Stimulated activated CD8-positive, alpha-beta memory T cell treated with anti-CD3 and anti-CD28 coated beads, Interleukin-12 subunit alpha, Interleukin-12 subunit beta, amount 100 ng/mL, for 24 hours (primary cell): ENCODE measurements at regions not wholly inside any gene's neighbourhood (a gene's known extent, or its start where the extent isn't known, plus 50 kb on each side); places are given as distances from the start of the nearest gene placed in this dataset.
A peak's percentile ranks its signal among the peaks of the same experiment; 100 is the strongest.
"Not testable (repeated sequence)": the region's sequence is repeated elsewhere in the genome, so short reads cannot be mapped to it uniquely, and the experiment has no call there.

Experiments
- DNase-seq: peaks from one replicate; pipeline ENCODE4 v3.0.0-alpha.2; 2020; ENCODE audit errors: extremely low read depth

DNA sequence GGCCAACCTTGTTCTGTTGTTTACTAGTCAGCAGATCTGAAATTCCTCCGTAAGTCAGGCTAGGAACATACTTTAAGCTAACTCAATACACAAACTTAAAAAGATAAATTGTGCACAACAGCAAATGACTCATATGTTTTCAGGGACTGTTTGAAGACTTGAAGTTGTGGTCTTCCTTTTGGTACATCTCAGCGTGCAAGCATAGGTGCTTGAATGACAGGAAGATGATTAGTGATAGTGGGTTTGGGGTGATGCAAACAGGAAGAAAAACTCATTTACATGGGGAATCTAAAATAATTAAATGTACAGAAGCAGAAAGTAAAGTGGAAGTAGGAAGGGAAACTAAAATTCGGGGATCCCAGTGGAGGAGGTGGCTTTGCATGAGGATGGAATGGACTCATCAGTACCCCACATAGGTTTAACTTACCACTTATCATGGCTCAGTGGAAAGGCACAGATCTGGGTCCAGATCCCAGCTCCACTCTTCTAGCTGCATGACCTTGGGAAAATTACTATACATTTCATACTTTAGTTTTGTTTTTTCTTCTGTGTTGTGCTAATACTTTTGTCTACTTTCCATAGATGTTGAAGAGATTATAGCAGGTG is 122.3 kb downstream of the XCL2 start:
- no peak for DNase-seq

GRCh38 chr1:168420177-168420576 is 123.6 kb downstream of the XCL2 start:
- no peak for DNase-seq

- DNase-seq, result no peak
These were observed 124.1 kb downstream of the XCL2 start for GRCh38 chr1:168419736-168420135.

- no peak for DNase-seq
These were observed 127.6 kb downstream of the XCL2 start for GRCh38 chr1:168416220-168416619.

GRCh38 chr1:168414914-168415313 is 128.9 kb downstream of the XCL2 start:
- DNase-seq, result no peak

DNA sequence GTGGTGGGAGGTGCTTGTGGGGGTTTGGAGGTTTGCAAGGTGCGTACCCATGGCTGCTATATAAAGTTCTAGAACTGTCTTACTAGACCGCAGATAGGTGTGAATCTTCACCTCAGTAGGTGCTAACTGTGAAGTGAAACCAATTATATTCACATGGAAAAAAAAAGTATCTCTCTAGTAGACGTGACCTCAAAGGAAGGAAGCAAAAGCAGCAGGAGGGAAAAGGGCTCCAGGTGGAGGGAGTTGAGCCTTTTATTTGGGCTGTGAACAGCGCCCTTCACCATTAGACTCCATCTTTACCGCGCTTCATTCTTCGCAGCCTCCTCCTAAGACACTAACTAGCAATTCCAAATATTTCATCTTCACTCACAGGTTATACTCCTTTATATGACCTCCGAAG is 129.8 kb downstream of the TBX19 start:
- DNase-seq, result no peak

- peak; percentile 45 for DNase-seq
These were observed 128.2 kb downstream of the TBX19 start for GRCh38 chr1:168408884-168409283.

DNA sequence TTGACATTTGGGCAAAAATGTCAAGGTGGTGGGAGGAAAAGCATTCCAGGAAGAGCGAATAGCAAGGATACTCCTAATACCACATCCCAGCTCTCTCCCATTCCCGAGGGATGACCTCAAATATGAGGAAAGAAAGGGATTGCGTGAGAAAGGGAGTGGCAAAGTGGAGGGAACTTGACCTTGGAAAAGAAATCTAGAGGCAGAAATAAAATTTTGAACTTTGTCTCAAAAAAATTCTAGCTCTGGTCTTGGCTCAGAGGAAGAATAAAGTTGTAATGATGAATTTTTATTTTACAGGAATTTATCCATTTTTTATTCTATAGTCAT is 127.8 kb downstream of the TBX19 start:
- no peak for DNase-seq

GRCh38 chr1:168407832-168408538 is 127.3 kb downstream of the TBX19 start:
- no peak for DNase-seq

- DNase-seq, result no peak
These were observed 125.4 kb downstream of the TBX19 start for GRCh38 chr1:168405906-168406549.

GRCh38 chr1:168403140-168403539 is 122.5 kb downstream of the TBX19 start:
- no peak for DNase-seq

- not testable (repeated sequence) for DNase-seq
These were observed 121.8 kb downstream of the TBX19 start for GRCh38 chr1:168402466-168402865.

- DNase-seq, result no peak
These were observed 120.7 kb downstream of the TBX19 start for GRCh38 chr1:168401341-168401740.

GRCh38 chr1:168400139-168400538 is 119.5 kb downstream of the TBX19 start:
- DNase-seq, result no peak

- DNase-seq, result no peak
These were observed 117.1 kb downstream of the TBX19 start for GRCh38 chr1:168397806-168398205.

GRCh38 chr1:168396940-168397684 is 116.4 kb downstream of the TBX19 start:
- no peak for DNase-seq

GRCh38 chr1:168396508-168396907 is 115.8 kb downstream of the TBX19 start:
- DNase-seq, result no peak

GRCh38 chr1:168394858-168395257 is 114.2 kb downstream of the TBX19 start:
- DNase-seq, result no peak

GRCh38 chr1:168392958-168393549 is 112.4 kb downstream of the TBX19 start:
- DNase-seq, result no peak

DNA sequence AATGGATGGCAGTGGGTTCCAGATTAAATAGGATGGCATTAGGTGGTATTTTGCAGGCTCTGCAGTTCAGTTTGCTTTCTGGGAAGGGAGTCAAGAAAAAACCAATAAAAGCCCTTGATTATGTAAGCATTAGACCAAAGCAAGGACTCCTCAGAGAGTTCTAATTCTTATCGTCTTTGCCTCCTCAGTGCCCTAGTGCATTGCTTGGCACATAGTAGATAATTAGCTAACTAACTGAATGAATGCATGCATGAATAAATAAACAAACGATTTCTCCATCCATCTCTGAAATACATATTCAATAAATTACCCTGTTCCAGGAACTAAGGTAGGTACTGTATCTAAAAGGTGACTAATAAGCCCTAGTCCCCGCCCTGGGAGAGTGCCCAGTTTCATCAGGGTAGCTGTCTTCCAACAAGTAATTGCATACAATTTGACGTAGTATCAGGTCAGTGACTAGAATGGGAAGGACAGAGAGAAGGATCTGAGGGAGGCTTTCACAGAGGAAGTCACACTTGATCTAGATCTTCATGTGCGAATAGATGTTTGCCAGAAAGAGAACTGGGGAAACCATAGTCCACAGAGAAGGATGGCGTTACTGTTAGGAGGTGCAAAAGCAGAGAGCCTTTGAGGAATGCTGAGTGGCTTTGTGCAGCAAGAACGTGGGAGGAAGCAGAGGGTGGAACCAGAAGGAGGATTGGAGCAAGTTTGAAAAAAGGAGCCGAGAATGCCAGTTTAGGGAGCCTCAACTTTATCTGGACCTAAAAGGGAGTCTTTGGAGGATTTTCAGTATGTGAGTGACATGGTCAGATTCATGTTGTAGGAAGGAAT is 111.4 kb downstream of the TBX19 start:
- no peak for DNase-seq

GRCh38 chr1:168390271-168390670 is 109.6 kb downstream of the TBX19 start:
- DNase-seq, result no peak
